Upper lobe of left lung (tissue), 6 donors: ENCODE measurements at regions not wholly inside any gene's neighbourhood (a gene's known extent, or its start where the extent isn't known, plus 50 kb on each side); places are given as distances from the start of the nearest gene placed in this dataset.

ENCODE experiments used
- ATAC-seq, 2 donors: fragments of 200-7000 bp; cut with Tn5 transposase; one replicate each; pipeline ENCODE4 v1.9.1; 2022; ENCODE audit warnings: mild to moderate bottlenecking in 2 of 2, moderate library complexity in 2 of 2; ENCODE audit not compliant: low FRiP score in 2 of 2
- DNase-seq, 2 donors: peaks; one replicate each; pipeline ENCODE4 v3.0.0-alpha.2; 2019 to 2020
- H3K27ac ChIP-seq, 4 donors: fragments of 200-600 bp; sonication (generic); one replicate each; pipeline ENCODE4 v1.5.1; 2016 to 2019
- H3K27me3 ChIP-seq, 4 donors: fragments of 200-600 bp; sonication (generic); one replicate each; pipeline ENCODE4 v1.5.1; 2017 to 2019
- H3K36me3 ChIP-seq, 4 donors: fragments of 200-600 bp; sonication (generic); one replicate each; pipeline ENCODE4 v1.5.1; 2016 to 2019
- H3K4me1 ChIP-seq, 4 donors: fragments of 200-600 bp; sonication (generic); one replicate each; pipeline ENCODE4 v1.5.1; 2018 to 2019
- H3K4me3 ChIP-seq, 4 donors: fragments of 200-600 bp; sonication (generic); one replicate each; pipeline ENCODE4 v1.5.1; 2017 to 2019; ENCODE audit warnings: mild to moderate bottlenecking in 2 of 4, moderate library complexity in 1 of 4
- H3K9me3 ChIP-seq, 4 donors: fragments of 200-600 bp; sonication (generic); one replicate each; pipeline ENCODE4 v1.5.1; 2018 to 2019
- CTCF ChIP-seq, 6 experiments: fragments of 450-650 bp in 4 of 6; fragments of 200-600 bp in 2 of 6; sonication (generic) in 2 of 6; IDR thresholded peaks; one replicate each; pipeline ENCODE4 v1.5.1; 2016 to 2019; ENCODE audit warnings: antibody characterized with exemption in 6 of 6
- EP300 ChIP-seq, 4 donors: sonication (generic); formaldehyde crosslinking; IDR thresholded peaks; one replicate each; pipeline ENCODE4 v1.5.1; 2017; ENCODE audit warnings: antibody characterized with exemption in 4 of 4, control low read depth in 2 of 4
- POLR2A ChIP-seq, 4 donors: fragments of 450-650 bp; IDR thresholded peaks; one replicate each; pipeline ENCODE4 v1.5.1; 2016 to 2017; ENCODE audit warnings: antibody characterized with exemption in 4 of 4, mild to moderate bottlenecking in 2 of 4
- POLR2AphosphoS5 ChIP-seq, 2 donors: sonication (generic); formaldehyde crosslinking; IDR thresholded peaks; one replicate each; pipeline ENCODE4 v1.5.1; 2017; ENCODE audit warnings: antibody characterized with exemption in 2 of 2
- WGBS, 2 donors: methylation state at CpG; one replicate each; pipeline ENCODE4 v1.1.5; 2017 to 2018; 5-methylcytosine and 5-hydroxymethylcytosine counted together
- donor health status: DM: no; HTN: no; CAD: no; lungs with moderate emphysema.
- donor health status: DM: no; HTN: yes; CAD: no; lungs with severe emphysema.

DNA sequence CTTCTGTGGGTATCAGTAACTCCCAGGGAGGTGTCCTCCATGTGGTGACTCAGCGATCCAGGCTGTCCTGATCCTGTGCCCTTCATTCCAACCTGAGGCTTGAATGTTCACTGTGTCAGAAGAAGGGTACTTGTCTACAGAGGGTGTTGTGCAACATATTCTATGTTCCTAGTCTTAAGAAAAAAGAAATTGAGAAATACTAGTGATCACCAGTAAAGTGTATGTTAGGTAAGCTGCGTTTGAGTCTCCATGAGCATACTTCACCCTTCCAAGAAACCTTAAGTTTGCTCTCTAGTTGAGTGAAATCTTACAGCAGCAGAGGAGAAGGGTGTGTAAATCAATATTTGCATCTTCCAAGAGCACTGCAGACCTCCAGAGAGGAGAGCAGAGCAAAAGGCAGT is 122.2 kb upstream of the SLC24A5 start:
- peak; percentile 33 to 81 for ATAC-seq

GRCh38 chr15:48001393-48002039 is 119.3 kb upstream of the SLC24A5 start:
- no peak for ATAC-seq
- no peak for TF ChIP-seq POLR2AphosphoS5 (IDR thresholded peaks at IDR 0.05)
- no peak for TF ChIP-seq POLR2A (IDR thresholded peaks at IDR 0.05)
- TF ChIP-seq CTCF (IDR thresholded peaks at IDR 0.05) = no peak
- no peak for TF ChIP-seq EP300 (IDR thresholded peaks at IDR 0.05)
- H3K9me3 ChIP-seq = peaks cover 0 to 4% (median 0%) of the 10 kb centered on the region in 4 donors

More for the DNA sequence above, 122.2 kb upstream of the SLC24A5 start:
- DNase-seq = peak in 1 of 2 donors; percentile 84
- peaks cover 0 to 26% (median 6%) of the 10 kb centered on the region in 4 donors for H3K4me1 ChIP-seq
- H3K27ac ChIP-seq = peak overlapping the region in 3 of 4 donors; percentile 20 to 71 (median 64)
- H3K4me3 ChIP-seq = peak overlapping the region in 2 of 4 donors; percentile 5 to 19
- no peaks in the 10 kb centered on the region for H3K27me3 ChIP-seq
- WGBS, 2 donors = 61 to 70% methylated on average over 2 of the region's 2 CpGs
- H3K9me3 ChIP-seq = peaks cover 0 to 4% (median 0%) of the 10 kb centered on the region in 4 donors
- no peaks in the 10 kb centered on the region for H3K36me3 ChIP-seq
- peak in 1 of 4 donors; percentile 56 for TF ChIP-seq POLR2A (IDR thresholded peaks at IDR 0.05)
- TF ChIP-seq POLR2AphosphoS5 (IDR thresholded peaks at IDR 0.05) = peak; percentile 31 to 59
- no peak for TF ChIP-seq CTCF (IDR thresholded peaks at IDR 0.05)
- TF ChIP-seq EP300 (IDR thresholded peaks at IDR 0.05) = peak in 3 of 4 donors; percentile 41 to 95 (median 59)

GRCh38 chr15:48002767-48003166 is 118.0 kb upstream of the SLC24A5 start:
- WGBS, 2 donors = 39 to 45% methylated on average over 1 of the region's 1 CpG
- Histone ChIP-seq H3K27me3 (no peaks in the 10 kb centered on the region), H3K4me1 (peaks cover 0 to 26% (median 6%) of the 10 kb centered on the region in 4 donors), H3K4me3 (no peak overlapping the region), H3K9me3 (peaks cover 0 to under 1% (median 0%) of the 10 kb centered on the region in 4 donors), H3K36me3 (no peaks in the 10 kb centered on the region), H3K27ac (peak overlapping the region in 2 of 4 donors; percentile 31 to 66)
- no peak for TF ChIP-seq CTCF (IDR thresholded peaks at IDR 0.05)
- TF ChIP-seq POLR2A (IDR thresholded peaks at IDR 0.05) = peak in 1 of 4 donors; percentile 20
- DNase-seq (no peak), ATAC-seq (no peak)

More at GRCh38 chr15:48001393-48002039, 119.3 kb upstream of the SLC24A5 start:
- Histone ChIP-seq H3K27ac (peak overlapping the region in 1 of 4 donors; percentile 66), H3K4me3 (no peak overlapping the region), H3K27me3 (no peaks in the 10 kb centered on the region), H3K4me1 (peaks cover 0 to 26% (median 6%) of the 10 kb centered on the region in 4 donors), H3K36me3 (no peaks in the 10 kb centered on the region)
- DNase-seq = no peak
- WGBS, 2 donors = 85 to 89% methylated on average over 3 of the region's 3 CpGs

GRCh38 chr15:48003441-48003840 is 117.3 kb upstream of the SLC24A5 start:
- no peaks in the 10 kb centered on the region for H3K36me3 ChIP-seq
- no peaks in the 10 kb centered on the region for H3K9me3 ChIP-seq
- peaks cover 0 to 26% (median 6%) of the 10 kb centered on the region in 4 donors for H3K4me1 ChIP-seq
- peak overlapping the region in 1 of 4 donors; percentile 10 for H3K27ac ChIP-seq
- TF ChIP-seq POLR2A (IDR thresholded peaks at IDR 0.05) (no peak), POLR2AphosphoS5 (IDR thresholded peaks at IDR 0.05) (no peak), CTCF (IDR thresholded peaks at IDR 0.05) (no peak), EP300 (IDR thresholded peaks at IDR 0.05) (no peak)
- no peak overlapping the region for H3K4me3 ChIP-seq
- no peaks in the 10 kb centered on the region for H3K27me3 ChIP-seq
- no peak for ATAC-seq
- DNase-seq = no peak
- 89 to 94% methylated on average over 1 of the region's 1 CpG for WGBS, 2 donors
